ENCODE measurements at regions not wholly inside any gene's neighbourhood (a gene's known extent, or its start where the extent isn't known, plus 50 kb on each side); places are given as distances from the start of the nearest gene placed in this dataset.
A peak's percentile ranks its signal among the peaks of the same experiment; 100 is the strongest.
"Not testable (repeated sequence)": the region's sequence is repeated elsewhere in the genome, so short reads cannot be mapped to it uniquely, and the experiment has no call there.

- H3K4me3 ChIP-seq (ENCODE audit: low read length): no peak overlapping the region
- DNase-seq (ENCODE audit: low read depth): no peak
- TF ChIP-seq CTCF (IDR thresholded peaks at IDR 0.05; ENCODE audit: insufficient read depth, low read depth, low read length, missing control alignments): no peak
Observed at GRCh38 chr5:42300496-42300895, 122.7 kb upstream of the GHR start.

DNA sequence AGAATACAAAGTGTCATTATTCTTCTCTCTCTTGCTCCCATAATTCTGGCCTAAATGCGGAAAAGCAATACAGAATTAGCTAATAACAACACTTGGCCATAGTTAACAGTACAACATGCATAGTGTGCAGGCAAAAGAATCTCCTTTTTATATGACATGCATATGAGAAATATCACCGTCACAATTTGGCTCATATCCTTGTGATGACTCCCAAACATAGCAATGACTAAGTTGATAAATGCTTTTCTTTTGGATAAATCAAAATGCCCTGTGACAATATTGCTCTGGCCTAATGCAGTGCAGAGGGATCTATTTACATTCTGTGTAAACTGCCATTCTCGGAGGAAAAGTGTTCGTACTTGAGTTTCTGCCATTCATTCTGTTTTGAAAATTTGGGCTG lies 121.9 kb upstream of the GHR start:
- DNase-seq (ENCODE audit: low read depth): peak; percentile 41
- no peak for TF ChIP-seq CTCF (IDR thresholded peaks at IDR 0.05; ENCODE audit: insufficient read depth, low read depth, low read length, missing control alignments)
- no peak overlapping the region for H3K4me3 ChIP-seq (ENCODE audit: low read length)

GRCh38 chr5:42302186-42302585 lies 121.1 kb upstream of the GHR start:
- peak; percentile 41 for DNase-seq (ENCODE audit: low read depth)
- H3K4me3 ChIP-seq (ENCODE audit: low read length): no peak overlapping the region
- no peak for TF ChIP-seq CTCF (IDR thresholded peaks at IDR 0.05; ENCODE audit: insufficient read depth, low read depth, low read length, missing control alignments)

DNA sequence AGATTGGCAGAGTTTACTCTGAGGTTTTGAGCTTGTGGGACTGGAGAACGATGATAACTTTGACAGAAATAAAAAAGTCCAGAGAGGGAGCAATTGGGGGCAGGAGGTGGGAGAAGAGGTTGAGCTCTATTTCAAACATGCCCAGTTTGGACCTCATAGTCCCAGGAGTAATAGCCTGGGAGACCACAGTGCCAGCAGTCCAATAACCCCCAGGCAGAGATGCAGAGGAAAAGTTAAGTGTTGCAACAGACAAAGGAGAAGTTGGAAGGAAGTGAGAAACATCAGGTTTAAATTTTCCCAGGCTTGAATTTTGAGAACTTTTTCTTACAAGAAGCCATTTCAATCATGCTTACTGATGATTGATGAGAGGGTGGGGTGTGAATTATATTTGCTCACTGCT lies 117.0 kb upstream of the GHR start:
- no peak for DNase-seq (ENCODE audit: low read depth)
- no peak for TF ChIP-seq CTCF (IDR thresholded peaks at IDR 0.05; ENCODE audit: insufficient read depth, low read depth, low read length, missing control alignments)

GRCh38 chr5:42309865-42310264 lies 113.4 kb upstream of the GHR start:
- no peak overlapping the region for H3K4me3 ChIP-seq (ENCODE audit: low read length)
- DNase-seq (ENCODE audit: low read depth): no peak
- TF ChIP-seq CTCF (IDR thresholded peaks at IDR 0.05; ENCODE audit: insufficient read depth, low read depth, low read length, missing control alignments): no peak

More for the DNA sequence above, 117.0 kb upstream of the GHR start:
- no peak overlapping the region for H3K4me3 ChIP-seq (ENCODE audit: low read length)

GRCh38 chr5:42315214-42315613 lies 108.0 kb upstream of the GHR start:
- DNase-seq (ENCODE audit: low read depth): no peak
- no peak overlapping the region for H3K4me3 ChIP-seq (ENCODE audit: low read length)
- no peak for TF ChIP-seq CTCF (IDR thresholded peaks at IDR 0.05; ENCODE audit: insufficient read depth, low read depth, low read length, missing control alignments)

- no peak for DNase-seq (ENCODE audit: low read depth)
- no peak overlapping the region for H3K4me3 ChIP-seq (ENCODE audit: low read length)
- no peak for TF ChIP-seq CTCF (IDR thresholded peaks at IDR 0.05; ENCODE audit: insufficient read depth, low read depth, low read length, missing control alignments)
Observed at GRCh38 chr5:42317575-42317974, 105.7 kb upstream of the GHR start.

DNA sequence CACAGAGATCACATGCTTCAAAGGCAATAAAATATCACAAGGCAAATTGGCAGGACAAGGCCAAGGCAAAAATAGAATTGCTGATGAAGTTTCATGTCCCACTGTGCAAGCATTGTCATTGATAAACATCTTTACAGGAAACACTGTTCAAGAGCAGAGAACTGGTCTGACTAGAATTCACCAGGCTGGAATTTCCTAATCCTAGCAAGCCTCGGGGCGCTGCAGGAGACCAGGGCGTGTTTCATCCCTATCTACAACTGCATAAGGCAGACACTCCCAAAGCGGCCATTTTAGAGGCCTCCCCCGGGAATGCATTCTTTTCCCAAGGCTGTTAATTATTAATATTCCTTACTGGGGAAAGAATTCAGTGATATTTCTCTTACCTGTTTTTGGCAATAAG lies 103.7 kb upstream of the GHR start:
- peak; percentile 27 for DNase-seq (ENCODE audit: low read depth)
- not testable (repeated sequence) for H3K4me3 ChIP-seq (ENCODE audit: low read length)
